A673 (cell line): ENCODE measurements at regions not wholly inside any gene's neighbourhood (a gene's known extent, or its start where the extent isn't known, plus 50 kb on each side); places are given as distances from the start of the nearest gene placed in this dataset.

ENCODE experiments used
- BruUV-seq: library from RNA; stranded (reverse); fragments of 400-500 nt; replicated peaks from 2 replicates; lab custom pipeline; 2021; lab: Mats Ljungman, UMichigan
- CTCF ChIA-PET: fragments of 300-600 bp; sonication (Branson Sonifier 250); formaldehyde crosslinking; loops from one replicate; lab custom pipeline; 2022; ENCODE audit warnings: antibody characterized with exemption; lab: Charles Lee
- POLR2A ChIA-PET: fragments of 300-600 bp; sonication (Branson Sonifier 250); formaldehyde crosslinking; loops from one replicate; lab custom pipeline; 2022; ENCODE audit warnings: antibody characterized with exemption; ENCODE audit not compliant: low non-redundant PET; lab: Charles Lee
- DNase-seq: peaks from one replicate; pipeline ENCODE4 v3.0.0-alpha.2; 2015; ENCODE audit warnings: low spot score
- H3K27ac ChIP-seq: fragments of 200-600 bp; sonication (generic); 2 replicates; pipeline ENCODE4 v1.5.1; 2016; ENCODE audit warnings: mixed run types, low read depth, mild to moderate bottlenecking, mixed read lengths, antibody characterized with exemption, low read length; ENCODE audit not compliant: poor library complexity, severe bottlenecking
- H3K27me3 ChIP-seq: fragments of 200-600 bp; sonication (generic); replicated peaks from 2 replicates; pipeline ENCODE4 v1.6.1; 2017; ENCODE audit warnings: mixed run types, low read depth, mild to moderate bottlenecking, mixed read lengths, antibody characterized with exemption, low read length; ENCODE audit not compliant: insufficient read depth, poor library complexity
- H3K36me3 ChIP-seq: fragments of 200-600 bp; sonication (generic); 2 replicates; pipeline ENCODE4 v1.6.1; 2016; ENCODE audit warnings: mixed run types, mild to moderate bottlenecking, mixed read lengths, antibody characterized with exemption, low read length; ENCODE audit not compliant: insufficient read depth, poor library complexity, severe bottlenecking
- H3K4me1 ChIP-seq: fragments of 200-600 bp; sonication (generic); 2 replicates; pipeline ENCODE4 v1.6.1; 2017; ENCODE audit warnings: mixed run types, mild to moderate bottlenecking, mixed read lengths, antibody characterized with exemption, low read length; ENCODE audit not compliant: insufficient read depth, poor library complexity, severe bottlenecking
- H3K4me3 ChIP-seq: fragments of 200-600 bp; sonication (generic); 2 replicates; pipeline ENCODE4 v1.5.1; 2016; ENCODE audit warnings: low read depth, mixed run types, mild to moderate bottlenecking, mixed read lengths, low read length; ENCODE audit not compliant: poor library complexity, severe bottlenecking
- H3K9me3 ChIP-seq: fragments of 200-600 bp; sonication (generic); 2 replicates; pipeline ENCODE4 v1.6.1; 2016; ENCODE audit warnings: mixed run types, low read depth, mild to moderate bottlenecking, mixed read lengths, antibody characterized with exemption, low read length; ENCODE audit not compliant: poor library complexity, severe bottlenecking
- EZH2 ChIP-seq: fragments of 200-600 bp; sonication (generic); IDR thresholded peaks from 2 replicates; pipeline ENCODE4 v1.6.1; 2017; ENCODE audit warnings: borderline replicate concordance, low read depth, mild to moderate bottlenecking, mixed read lengths, antibody characterized with exemption, low read length; ENCODE audit not compliant: poor library complexity, severe bottlenecking
- intact Hi-C: fragments of 100-400 bp; cut with micrococcal nuclease; formaldehyde crosslinking; loops from one replicate; pipeline ENCODE4 v1.10.0; 2022; ENCODE audit not compliant: unreplicated experiment
- TF ChIP-seq, protein P1 (sequence below): fragments of 300-800, 200-600 bp; sonication (generic); conservative IDR thresholded peaks from 2 replicates; pipeline ENCODE4 v1.5.1; 2017; ENCODE audit warnings: low read depth, mild to moderate bottlenecking, antibody characterized with exemption, low read length, moderate library complexity, mixed read lengths

GRCh38 chr3:16086690-16087089 lies 87.8 kb upstream of the GALNT15 start:
- ChIA-PET POLR2A (no interaction called here), CTCF (no interaction called here)
- Histone ChIP-seq H3K4me3 (no peak overlapping the region), H3K9me3 (no peaks in the 10 kb centered on the region), H3K36me3 (no peaks in the 10 kb centered on the region), H3K27ac (no peak overlapping the region), H3K27me3 (peaks cover 4% of the 10 kb centered on the region), H3K4me1 (no peaks in the 10 kb centered on the region)
- intact Hi-C loops = no loop called here
- TF ChIP-seq, protein P1, sequence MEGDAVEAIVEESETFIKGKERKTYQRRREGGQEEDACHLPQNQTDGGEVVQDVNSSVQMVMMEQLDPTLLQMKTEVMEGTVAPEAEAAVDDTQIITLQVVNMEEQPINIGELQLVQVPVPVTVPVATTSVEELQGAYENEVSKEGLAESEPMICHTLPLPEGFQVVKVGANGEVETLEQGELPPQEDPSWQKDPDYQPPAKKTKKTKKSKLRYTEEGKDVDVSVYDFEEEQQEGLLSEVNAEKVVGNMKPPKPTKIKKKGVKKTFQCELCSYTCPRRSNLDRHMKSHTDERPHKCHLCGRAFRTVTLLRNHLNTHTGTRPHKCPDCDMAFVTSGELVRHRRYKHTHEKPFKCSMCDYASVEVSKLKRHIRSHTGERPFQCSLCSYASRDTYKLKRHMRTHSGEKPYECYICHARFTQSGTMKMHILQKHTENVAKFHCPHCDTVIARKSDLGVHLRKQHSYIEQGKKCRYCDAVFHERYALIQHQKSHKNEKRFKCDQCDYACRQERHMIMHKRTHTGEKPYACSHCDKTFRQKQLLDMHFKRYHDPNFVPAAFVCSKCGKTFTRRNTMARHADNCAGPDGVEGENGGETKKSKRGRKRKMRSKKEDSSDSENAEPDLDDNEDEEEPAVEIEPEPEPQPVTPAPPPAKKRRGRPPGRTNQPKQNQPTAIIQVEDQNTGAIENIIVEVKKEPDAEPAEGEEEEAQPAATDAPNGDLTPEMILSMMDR = no peak
- no peak for TF ChIP-seq EZH2
- DNase-seq = no peak
- no TSS peak for BruUV-seq

- no peak overlapping the region for H3K4me3 ChIP-seq
- peaks cover 4% of the 10 kb centered on the region for H3K27me3 ChIP-seq
- H3K27ac ChIP-seq = no peak overlapping the region
- TF ChIP-seq EZH2 = no peak
- TF ChIP-seq, protein P1 = no peak
- no TSS peak for BruUV-seq
- no peaks in the 10 kb centered on the region for H3K9me3 ChIP-seq
- intact Hi-C loops = no loop called here
- POLR2A ChIA-PET = no interaction called here
- DNase-seq = no peak
- no peaks in the 10 kb centered on the region for H3K36me3 ChIP-seq
- no peaks in the 10 kb centered on the region for H3K4me1 ChIP-seq
- CTCF ChIA-PET = no interaction called here
Observed at GRCh38 chr3:16088496-16088895, 86.0 kb upstream of the GALNT15 start.

DNA sequence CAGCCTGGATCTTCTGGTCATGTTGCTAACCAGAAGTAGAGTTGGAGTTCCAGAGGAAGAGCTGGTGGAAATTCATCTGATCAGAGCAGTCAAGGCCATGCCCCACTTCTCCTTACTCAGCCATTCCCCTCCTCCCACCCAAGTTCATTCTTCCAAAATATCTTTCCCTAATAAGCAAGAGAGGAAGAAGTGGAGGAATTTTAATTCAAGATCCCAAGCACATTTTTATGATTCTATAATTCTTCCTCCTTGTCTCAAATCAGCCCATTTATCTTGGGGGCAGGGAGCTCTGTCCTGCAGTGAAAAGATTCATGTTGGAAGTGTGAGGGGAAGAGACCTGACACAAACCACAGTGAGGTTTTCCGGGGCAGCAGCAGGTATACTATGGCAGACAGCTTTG lies 85.0 kb upstream of the GALNT15 start:
- peaks cover 4% of the 10 kb centered on the region for H3K27me3 ChIP-seq
- TF ChIP-seq, protein P1 = no peak
- no peak for TF ChIP-seq EZH2
- CTCF ChIA-PET = no interaction called here
- H3K9me3 ChIP-seq = no peaks in the 10 kb centered on the region
- POLR2A ChIA-PET = no interaction called here
- no peaks in the 10 kb centered on the region for H3K36me3 ChIP-seq
- H3K4me3 ChIP-seq = no peak overlapping the region
- intact Hi-C loops = no loop called here
- no TSS peak for BruUV-seq
- no peaks in the 10 kb centered on the region for H3K4me1 ChIP-seq
- no peak overlapping the region for H3K27ac ChIP-seq
- DNase-seq = no peak
